Neural cell (in vitro differentiated cells): ENCODE measurements at regions not wholly inside any gene's neighbourhood (a gene's known extent, or its start where the extent isn't known, plus 50 kb on each side); places are given as distances from the start of the nearest gene placed in this dataset.

Source experiments
- EZH2 ChIP-seq: fragments of 200-600, 300-800 bp; shearing (Covaris generic), sonication (generic); IDR thresholded peaks from 2 replicates; pipeline ENCODE4 v1.6.1; 2014; ENCODE audit warnings: antibody characterized with exemption, low read length, borderline replicate concordance, mild to moderate bottlenecking; ENCODE audit not compliant: insufficient read depth, poor library complexity, severe bottlenecking
- MXI1 ChIP-seq: fragments of 450-650 bp; conservative IDR thresholded peaks from 2 replicates; pipeline ENCODE4 v1.6.1; 2014; ENCODE audit warnings: antibody characterized with exemption, mild to moderate bottlenecking; ENCODE audit not compliant: poor library complexity, severe bottlenecking
- POLR2AphosphoS5 ChIP-seq: IDR thresholded peaks from 2 replicates; pipeline ENCODE4 v1.6.1; 2012
- TAF1 ChIP-seq: IDR thresholded peaks from 2 replicates; pipeline ENCODE4 v1.6.1; 2012; ENCODE audit warnings: low read depth
- TF ChIP-seq, protein P1 (sequence below): fragments of 450-650 bp; IDR thresholded peaks from 2 replicates; pipeline ENCODE4 v1.5.1; 2014; ENCODE audit warnings: antibody characterized with exemption, mild to moderate bottlenecking, moderate library complexity; ENCODE audit not compliant: poor library complexity, severe bottlenecking
- TF ChIP-seq, protein P2 (sequence below): IDR thresholded peaks from 2 replicates; pipeline ENCODE4 v1.6.1; 2012; ENCODE audit warnings: borderline replicate concordance

- TF ChIP-seq, protein P1, sequence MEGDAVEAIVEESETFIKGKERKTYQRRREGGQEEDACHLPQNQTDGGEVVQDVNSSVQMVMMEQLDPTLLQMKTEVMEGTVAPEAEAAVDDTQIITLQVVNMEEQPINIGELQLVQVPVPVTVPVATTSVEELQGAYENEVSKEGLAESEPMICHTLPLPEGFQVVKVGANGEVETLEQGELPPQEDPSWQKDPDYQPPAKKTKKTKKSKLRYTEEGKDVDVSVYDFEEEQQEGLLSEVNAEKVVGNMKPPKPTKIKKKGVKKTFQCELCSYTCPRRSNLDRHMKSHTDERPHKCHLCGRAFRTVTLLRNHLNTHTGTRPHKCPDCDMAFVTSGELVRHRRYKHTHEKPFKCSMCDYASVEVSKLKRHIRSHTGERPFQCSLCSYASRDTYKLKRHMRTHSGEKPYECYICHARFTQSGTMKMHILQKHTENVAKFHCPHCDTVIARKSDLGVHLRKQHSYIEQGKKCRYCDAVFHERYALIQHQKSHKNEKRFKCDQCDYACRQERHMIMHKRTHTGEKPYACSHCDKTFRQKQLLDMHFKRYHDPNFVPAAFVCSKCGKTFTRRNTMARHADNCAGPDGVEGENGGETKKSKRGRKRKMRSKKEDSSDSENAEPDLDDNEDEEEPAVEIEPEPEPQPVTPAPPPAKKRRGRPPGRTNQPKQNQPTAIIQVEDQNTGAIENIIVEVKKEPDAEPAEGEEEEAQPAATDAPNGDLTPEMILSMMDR, result no peak
- TF ChIP-seq EZH2 (no peak), POLR2AphosphoS5 (no peak), TAF1 (no peak), MXI1 (no peak)
- TF ChIP-seq, protein P2, sequence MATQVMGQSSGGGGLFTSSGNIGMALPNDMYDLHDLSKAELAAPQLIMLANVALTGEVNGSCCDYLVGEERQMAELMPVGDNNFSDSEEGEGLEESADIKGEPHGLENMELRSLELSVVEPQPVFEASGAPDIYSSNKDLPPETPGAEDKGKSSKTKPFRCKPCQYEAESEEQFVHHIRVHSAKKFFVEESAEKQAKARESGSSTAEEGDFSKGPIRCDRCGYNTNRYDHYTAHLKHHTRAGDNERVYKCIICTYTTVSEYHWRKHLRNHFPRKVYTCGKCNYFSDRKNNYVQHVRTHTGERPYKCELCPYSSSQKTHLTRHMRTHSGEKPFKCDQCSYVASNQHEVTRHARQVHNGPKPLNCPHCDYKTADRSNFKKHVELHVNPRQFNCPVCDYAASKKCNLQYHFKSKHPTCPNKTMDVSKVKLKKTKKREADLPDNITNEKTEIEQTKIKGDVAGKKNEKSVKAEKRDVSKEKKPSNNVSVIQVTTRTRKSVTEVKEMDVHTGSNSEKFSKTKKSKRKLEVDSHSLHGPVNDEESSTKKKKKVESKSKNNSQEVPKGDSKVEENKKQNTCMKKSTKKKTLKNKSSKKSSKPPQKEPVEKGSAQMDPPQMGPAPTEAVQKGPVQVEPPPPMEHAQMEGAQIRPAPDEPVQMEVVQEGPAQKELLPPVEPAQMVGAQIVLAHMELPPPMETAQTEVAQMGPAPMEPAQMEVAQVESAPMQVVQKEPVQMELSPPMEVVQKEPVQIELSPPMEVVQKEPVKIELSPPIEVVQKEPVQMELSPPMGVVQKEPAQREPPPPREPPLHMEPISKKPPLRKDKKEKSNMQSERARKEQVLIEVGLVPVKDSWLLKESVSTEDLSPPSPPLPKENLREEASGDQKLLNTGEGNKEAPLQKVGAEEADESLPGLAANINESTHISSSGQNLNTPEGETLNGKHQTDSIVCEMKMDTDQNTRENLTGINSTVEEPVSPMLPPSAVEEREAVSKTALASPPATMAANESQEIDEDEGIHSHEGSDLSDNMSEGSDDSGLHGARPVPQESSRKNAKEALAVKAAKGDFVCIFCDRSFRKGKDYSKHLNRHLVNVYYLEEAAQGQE, result no peak
Measured at GRCh38 chrX:82912382-82912781, 595.7 kb upstream of the POU3F4 start.
